Globus pallidus (tissue), 1 donor: ENCODE measurements at regions not wholly inside any gene's neighbourhood (a gene's known extent, or its start where the extent isn't known, plus 50 kb on each side); places are given as distances from the start of the nearest gene placed in this dataset.

Experiments
- DNase-seq: peaks from one replicate; pipeline ENCODE4 v3.0.0-alpha.2; 2015; ENCODE audit warnings: low spot score

GRCh38 chr10:35743351-35743750, 101.3 kb upstream of the FZD8 start:
- DNase-seq = no peak

GRCh38 chr10:35739998-35740397, 97.9 kb upstream of the FZD8 start:
- no peak for DNase-seq

- DNase-seq = no peak
Measured at GRCh38 chr10:35735412-35735811, 93.3 kb upstream of the FZD8 start.

- no peak for DNase-seq
Measured at GRCh38 chr10:35731828-35732227, 89.7 kb upstream of the FZD8 start.

- no peak for DNase-seq
Measured at GRCh38 chr10:35728341-35728740, 86.2 kb upstream of the FZD8 start.

- DNase-seq = no peak
Measured at GRCh38 chr10:35726846-35727245, 84.8 kb upstream of the FZD8 start.

- no peak for DNase-seq
Measured at GRCh38 chr10:35723992-35724391, 81.9 kb upstream of the FZD8 start.

GRCh38 chr10:35723059-35723458, 81.0 kb upstream of the FZD8 start:
- no peak for DNase-seq

GRCh38 chr10:35722636-35723035, 80.5 kb upstream of the FZD8 start:
- no peak for DNase-seq

- DNase-seq = no peak
Measured at GRCh38 chr10:35722226-35722625, 80.1 kb upstream of the FZD8 start.

- no peak for DNase-seq
Measured at GRCh38 chr10:35720366-35720765, 78.3 kb upstream of the FZD8 start.

- DNase-seq = no peak
Measured at GRCh38 chr10:35716776-35717175, 74.7 kb upstream of the FZD8 start.

- DNase-seq = no peak
Measured at GRCh38 chr10:35712486-35712885, 70.4 kb upstream of the FZD8 start.

- DNase-seq = no peak
Measured at GRCh38 chr10:35711615-35712411, 69.7 kb upstream of the FZD8 start.

- DNase-seq = no peak
Measured at GRCh38 chr10:35707642-35708425, 65.7 kb upstream of the FZD8 start.

GRCh38 chr10:35706959-35707358, 64.9 kb upstream of the FZD8 start:
- DNase-seq = no peak

GRCh38 chr10:35705671-35706070, 63.6 kb upstream of the FZD8 start:
- DNase-seq = no peak

GRCh38 chr10:35705051-35705450, 63.0 kb upstream of the FZD8 start:
- DNase-seq = no peak

- no peak for DNase-seq
Measured at GRCh38 chr10:35704401-35704800, 62.3 kb upstream of the FZD8 start.

GRCh38 chr10:35700487-35700882, 58.4 kb upstream of the FZD8 start:
- DNase-seq = no peak

- no peak for DNase-seq
Measured at GRCh38 chr10:35699848-35700486, 57.9 kb upstream of the FZD8 start.

GRCh38 chr10:35696392-35697287, 54.5 kb upstream of the FZD8 start:
- DNase-seq = no peak
